Natural killer cell (primary cell): ENCODE measurements at regions not wholly inside any gene's neighbourhood (a gene's known extent, or its start where the extent isn't known, plus 50 kb on each side); places are given as distances from the start of the nearest gene placed in this dataset.

Experiments used
- ATAC-seq, 3 donors: fragments of 150-1000 bp in 2 of 3; fragments of 200-7000 bp in 1 of 3; cut with Tn5 transposase; 1 replicate in 1 of 3; 2 replicates in 2 of 3; pipeline ENCODE4 v1.10.0; 2021; ENCODE audit warnings: mild to moderate bottlenecking in 2 of 3, moderate library complexity in 2 of 3
- DNase-seq, 2 donors: peaks; one replicate each; pipeline versions ENCODE4 v3.0.0 to v3.0.0-alpha.2; 2013 to 2021; ENCODE audit warnings: mixed read lengths in 1 of 2
- H3K27ac ChIP-seq: one replicate; pipeline ENCODE4 v1.5.1; 2013; ENCODE audit warnings: mild to moderate bottlenecking, low read length
- H3K27me3 ChIP-seq: one replicate; pipeline ENCODE4 v1.6.1; 2013; ENCODE audit warnings: low read length; ENCODE audit not compliant: control insufficient read depth, insufficient read depth
- H3K36me3 ChIP-seq: one replicate; pipeline ENCODE4 v1.6.1; 2013; ENCODE audit warnings: low read length; ENCODE audit not compliant: control insufficient read depth, insufficient read depth
- H3K4me1 ChIP-seq: one replicate; pipeline ENCODE4 v1.6.1; 2013; ENCODE audit warnings: low read length; ENCODE audit not compliant: control insufficient read depth, insufficient read depth
- H3K4me3 ChIP-seq: one replicate; pipeline ENCODE4 v1.5.1; 2013; ENCODE audit warnings: low read length
- H3K9me3 ChIP-seq: one replicate; pipeline ENCODE4 v1.6.1; 2013; ENCODE audit warnings: low read length; ENCODE audit not compliant: control insufficient read depth, insufficient read depth
- H3K27ac Mint-ChIP-seq, 2 donors: one replicate each; pipeline ENCODE4 v1.8.0; 2022; ENCODE audit warnings: mild to moderate bottlenecking in 2 of 2, mixed read lengths in 2 of 2, moderate library complexity in 1 of 2
- H3K27me3 Mint-ChIP-seq, 2 donors: one replicate each; pipeline ENCODE4 v1.8.0; 2022; ENCODE audit warnings: low read depth in 2 of 2, mixed read lengths in 2 of 2
- H3K36me3 Mint-ChIP-seq: one replicate; pipeline ENCODE4 v1.8.0; 2022; ENCODE audit warnings: mixed read lengths
- H3K4me1 Mint-ChIP-seq, 2 donors: one replicate each; pipeline ENCODE4 v1.8.0; 2022; ENCODE audit warnings: mixed read lengths in 2 of 2
- H3K4me3 Mint-ChIP-seq: one replicate; pipeline ENCODE4 v1.8.0; 2022; ENCODE audit warnings: mild to moderate bottlenecking, moderate library complexity, mixed read lengths
- H3K9me3 Mint-ChIP-seq, 2 donors: one replicate each; pipeline ENCODE4 v1.8.0; 2022; ENCODE audit warnings: mixed read lengths in 2 of 2
- CTCF ChIP-seq: fragments of 200-600 bp; IDR thresholded peaks from one replicate; pipeline ENCODE4 v1.8.0; 2022; ENCODE audit warnings: antibody characterized with exemption
- WGBS: methylation state at CpG from one replicate; pipeline ENCODE4 v1.1.7; 2013; ENCODE audit warnings: missing lambda C conversion rate; ENCODE audit not compliant: insufficient coverage; 5-methylcytosine and 5-hydroxymethylcytosine counted together
- intact Hi-C: fragments of 100-400 bp; cut with micrococcal nuclease; formaldehyde crosslinking; loops from one replicate; pipeline ENCODE4 v1.14.2; 2022

GRCh38 chr2:33727361-33728032, 128.4 kb upstream of the FAM98A start:
- Mint-ChIP-seq H3K9me3 (peaks cover 4% of the 10 kb centered on the region in 2 donors), H3K4me3 (no peak overlapping the region), H3K27me3 (no peaks in the 10 kb centered on the region), H3K36me3 (no peaks in the 10 kb centered on the region), H3K27ac (no peak overlapping the region), H3K4me1 (no peaks in the 10 kb centered on the region)
- Histone ChIP-seq H3K4me3 (no peak overlapping the region), H3K4me1 (no peaks in the 10 kb centered on the region), H3K9me3 (no peaks in the 10 kb centered on the region), H3K36me3 (no peaks in the 10 kb centered on the region), H3K27ac (no peak overlapping the region), H3K27me3 (no peaks in the 10 kb centered on the region)
- DNase-seq, result no peak
- no peak for ATAC-seq
- TF ChIP-seq CTCF, result no peak
- intact Hi-C loops, result no loop called here
- WGBS, result 93% methylated on average over 41 of the region's 41 CpGs

- H3K9me3 Mint-ChIP-seq, result peaks cover 4% of the 10 kb centered on the region in 2 donors
- Histone ChIP-seq H3K27ac (no peak overlapping the region), H3K4me1 (no peaks in the 10 kb centered on the region), H3K4me3 (no peak overlapping the region), H3K9me3 (no peaks in the 10 kb centered on the region), H3K36me3 (no peaks in the 10 kb centered on the region), H3K27me3 (no peaks in the 10 kb centered on the region)
- 79% methylated on average over 8 of the region's 8 CpGs for WGBS
- no peak for DNase-seq
- H3K27ac Mint-ChIP-seq, result no peak overlapping the region
- no peaks in the 10 kb centered on the region for H3K4me1 Mint-ChIP-seq
- intact Hi-C loops, result no loop called here
- H3K27me3 Mint-ChIP-seq, result no peaks in the 10 kb centered on the region
- no peaks in the 10 kb centered on the region for H3K36me3 Mint-ChIP-seq
- no peak for TF ChIP-seq CTCF
- ATAC-seq, result no peak
- no peak overlapping the region for H3K4me3 Mint-ChIP-seq
Observed at GRCh38 chr2:33726415-33726814, 127.3 kb upstream of the FAM98A start.

DNA sequence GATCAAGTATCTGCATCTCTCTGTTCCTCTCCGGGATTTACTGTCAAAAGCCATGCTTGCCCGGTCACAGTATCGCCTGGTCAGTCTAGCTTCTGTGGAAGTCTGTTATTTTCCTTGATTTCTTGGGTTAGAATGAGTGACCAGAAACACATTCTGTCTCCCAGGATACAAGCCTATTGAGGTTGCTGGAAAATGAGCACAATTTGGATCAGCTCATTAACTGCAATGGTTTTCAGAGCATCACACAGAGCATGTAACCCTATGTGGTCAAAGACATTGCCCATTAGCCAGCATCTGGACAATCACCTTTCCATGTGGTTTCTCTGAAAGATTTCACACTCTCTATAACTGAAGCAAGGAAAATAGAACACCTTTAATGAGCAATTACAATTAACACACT, 124.2 kb upstream of the FAM98A start:
- Histone ChIP-seq H3K4me1 (no peaks in the 10 kb centered on the region), H3K27ac (no peak overlapping the region), H3K36me3 (no peaks in the 10 kb centered on the region), H3K9me3 (no peaks in the 10 kb centered on the region), H3K27me3 (no peaks in the 10 kb centered on the region), H3K4me3 (no peak overlapping the region)
- Mint-ChIP-seq H3K4me3 (no peak overlapping the region), H3K9me3 (peaks cover 4 to 7% of the 10 kb centered on the region in 2 donors), H3K27ac (no peak overlapping the region), H3K36me3 (no peaks in the 10 kb centered on the region), H3K27me3 (peaks cover 0 to 4% of the 10 kb centered on the region in 2 donors), H3K4me1 (no peaks in the 10 kb centered on the region)
- ATAC-seq (no peak), DNase-seq (no peak)
- intact Hi-C loops, result no loop called here
- TF ChIP-seq CTCF, result no peak
- WGBS, result 56% methylated on average over 3 of the region's 3 CpGs

DNA sequence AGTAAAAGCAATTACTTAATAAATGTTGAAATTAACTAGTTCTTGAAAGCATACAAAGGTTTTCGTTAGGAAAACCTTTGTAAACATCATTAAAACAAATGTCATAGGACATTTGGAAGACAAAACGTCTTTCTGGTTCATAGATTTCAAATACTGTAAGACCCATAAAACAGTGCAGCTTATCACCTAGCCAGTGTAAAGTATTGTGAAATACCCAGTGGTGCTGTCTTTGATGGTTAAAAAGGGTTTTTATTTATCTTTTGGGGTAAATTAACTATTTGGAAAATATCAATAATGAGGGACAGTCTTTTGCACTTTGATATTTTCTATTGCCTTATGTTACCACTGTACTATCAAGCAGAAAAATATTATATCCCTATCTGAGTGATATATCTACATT, 120.0 kb upstream of the FAM98A start:
- no peak for ATAC-seq
- no peaks in the 10 kb centered on the region for H3K27me3 ChIP-seq
- H3K4me1 Mint-ChIP-seq, result no peaks in the 10 kb centered on the region
- no peak for DNase-seq
- no peaks in the 10 kb centered on the region for H3K4me1 ChIP-seq
- no peaks in the 10 kb centered on the region for H3K36me3 Mint-ChIP-seq
- H3K27me3 Mint-ChIP-seq, result peaks cover 0 to 4% of the 10 kb centered on the region in 2 donors
- no peak overlapping the region for H3K4me3 ChIP-seq
- no CpG with 5 or more reads among the region's 2 CpGs for WGBS
- no peak overlapping the region for H3K4me3 Mint-ChIP-seq
- no peaks in the 10 kb centered on the region for H3K36me3 ChIP-seq
- H3K27ac Mint-ChIP-seq, result no peak overlapping the region
- no peak for TF ChIP-seq CTCF
- no peaks in the 10 kb centered on the region for H3K9me3 ChIP-seq
- H3K27ac ChIP-seq, result no peak overlapping the region
- intact Hi-C loops, result no loop called here
- peaks cover 0 to 5% of the 10 kb centered on the region in 2 donors for H3K9me3 Mint-ChIP-seq
